ENCODE measurements at regions not wholly inside any gene's neighbourhood (a gene's known extent, or its start where the extent isn't known, plus 50 kb on each side); places are given as distances from the start of the nearest gene placed in this dataset.

DNA sequence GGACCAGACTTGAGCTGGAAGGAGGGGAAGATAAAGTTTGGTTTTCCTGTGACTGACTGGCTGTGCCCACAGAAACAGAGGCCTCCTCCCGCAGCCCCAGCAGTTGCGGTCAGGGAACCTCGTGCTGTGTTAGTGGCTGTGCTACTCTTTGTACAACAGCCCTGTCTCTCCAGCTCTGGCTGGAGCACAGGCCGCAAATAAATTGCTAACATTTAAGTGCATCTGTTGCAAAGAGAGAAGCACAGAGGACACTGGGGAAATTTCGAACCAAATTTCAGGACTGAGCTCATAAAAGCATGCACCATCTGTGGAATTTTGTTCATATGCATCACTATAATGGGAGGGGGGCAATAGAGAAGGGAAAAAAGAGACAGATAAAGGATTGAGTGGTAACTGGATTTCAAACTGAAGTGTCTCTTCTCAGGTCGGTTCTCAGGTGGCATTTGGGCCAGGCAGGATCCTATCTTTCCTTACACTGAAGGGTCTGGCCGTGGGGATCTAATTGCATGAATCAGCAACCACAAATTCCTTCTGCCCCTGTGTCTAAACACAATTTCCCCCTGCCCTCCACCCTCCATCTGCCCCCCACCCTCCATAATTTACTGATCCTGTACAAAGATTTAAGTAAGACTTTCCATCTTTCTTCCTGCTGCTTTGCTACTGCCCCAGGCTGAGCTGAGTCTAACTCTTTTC is 88.9 kb upstream of the ATXN1 start:
- Histone ChIP-seq H3K9me3 (ENCODE audit: severe bottlenecking) (no peaks in the 10 kb centered on the region), H3K4me3 (ENCODE audit: low read depth, low read length) (no peak overlapping the region), H3K27me3 (ENCODE audit: insufficient read depth, low read depth, severe bottlenecking) (no peaks in the 10 kb centered on the region), H3K36me3 (no peaks in the 10 kb centered on the region), H3K27ac (no peak overlapping the region)
- TF ChIP-seq, protein P1, sequence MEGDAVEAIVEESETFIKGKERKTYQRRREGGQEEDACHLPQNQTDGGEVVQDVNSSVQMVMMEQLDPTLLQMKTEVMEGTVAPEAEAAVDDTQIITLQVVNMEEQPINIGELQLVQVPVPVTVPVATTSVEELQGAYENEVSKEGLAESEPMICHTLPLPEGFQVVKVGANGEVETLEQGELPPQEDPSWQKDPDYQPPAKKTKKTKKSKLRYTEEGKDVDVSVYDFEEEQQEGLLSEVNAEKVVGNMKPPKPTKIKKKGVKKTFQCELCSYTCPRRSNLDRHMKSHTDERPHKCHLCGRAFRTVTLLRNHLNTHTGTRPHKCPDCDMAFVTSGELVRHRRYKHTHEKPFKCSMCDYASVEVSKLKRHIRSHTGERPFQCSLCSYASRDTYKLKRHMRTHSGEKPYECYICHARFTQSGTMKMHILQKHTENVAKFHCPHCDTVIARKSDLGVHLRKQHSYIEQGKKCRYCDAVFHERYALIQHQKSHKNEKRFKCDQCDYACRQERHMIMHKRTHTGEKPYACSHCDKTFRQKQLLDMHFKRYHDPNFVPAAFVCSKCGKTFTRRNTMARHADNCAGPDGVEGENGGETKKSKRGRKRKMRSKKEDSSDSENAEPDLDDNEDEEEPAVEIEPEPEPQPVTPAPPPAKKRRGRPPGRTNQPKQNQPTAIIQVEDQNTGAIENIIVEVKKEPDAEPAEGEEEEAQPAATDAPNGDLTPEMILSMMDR (IDR thresholded peaks at IDR 0.05; ENCODE audit: low read depth, low read length) = no peak
- DNase-seq = no peak

DNA sequence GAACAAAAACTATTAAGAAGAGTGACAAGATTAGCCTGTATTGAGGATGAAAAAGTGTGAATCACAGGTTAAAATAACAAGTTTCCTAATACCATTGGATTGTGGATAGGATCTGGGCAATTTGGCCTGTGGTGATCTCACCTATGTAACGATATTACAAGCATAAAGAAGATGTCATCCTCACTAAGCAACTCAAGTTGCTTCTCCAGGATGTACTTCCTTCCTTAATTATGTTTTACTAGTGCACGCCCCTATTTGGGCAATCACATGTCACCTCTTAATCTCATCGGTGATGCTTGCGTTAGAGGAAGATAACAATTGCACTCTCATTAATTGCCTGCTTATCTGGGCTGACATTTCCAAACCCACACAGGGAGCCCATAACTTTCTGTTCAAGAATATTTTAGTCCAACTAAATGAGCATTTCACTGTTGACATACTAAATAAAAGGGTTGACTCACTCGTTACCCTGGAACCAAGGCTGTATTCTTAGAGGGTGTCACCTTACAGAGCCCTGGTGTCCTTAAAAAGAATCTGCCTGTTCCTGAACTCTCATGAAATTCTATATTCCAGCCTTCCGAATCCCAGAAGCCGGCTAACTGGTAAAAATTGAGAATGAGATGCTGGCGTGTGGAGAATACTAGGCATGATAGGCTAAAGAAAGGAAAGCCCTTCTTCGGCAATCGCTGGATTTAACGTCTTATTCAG is 88.2 kb upstream of the ATXN1 start:
- Histone ChIP-seq H3K9me3 (ENCODE audit: severe bottlenecking) (no peaks in the 10 kb centered on the region), H3K4me3 (ENCODE audit: low read depth, low read length) (no peak overlapping the region), H3K27me3 (ENCODE audit: insufficient read depth, low read depth, severe bottlenecking) (no peaks in the 10 kb centered on the region), H3K36me3 (no peaks in the 10 kb centered on the region), H3K27ac (no peak overlapping the region)
- no peak for DNase-seq
- TF ChIP-seq, protein P1 (IDR thresholded peaks at IDR 0.05; ENCODE audit: low read depth, low read length) = no peak

DNA sequence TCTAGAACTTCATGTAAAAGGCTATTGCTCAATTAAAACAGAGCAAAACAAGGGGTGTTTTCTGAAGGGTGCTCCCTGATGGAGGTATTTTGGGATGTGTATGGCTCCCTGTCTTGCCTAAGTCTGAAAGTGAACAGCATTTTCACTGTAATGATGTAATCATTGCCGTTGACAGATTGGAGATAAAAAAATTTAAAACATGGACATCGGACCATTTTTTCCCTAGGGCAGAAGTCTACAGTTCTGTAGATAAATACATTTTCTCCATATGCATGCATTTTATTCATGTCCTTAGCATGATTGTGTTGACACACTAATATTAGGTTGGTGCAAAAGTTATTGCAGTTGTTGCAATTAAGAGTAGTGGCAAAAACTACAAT is 85.1 kb upstream of the ATXN1 start:
- TF ChIP-seq, protein P1 (IDR thresholded peaks at IDR 0.05; ENCODE audit: low read depth, low read length) = no peak
- no peak for DNase-seq
- Histone ChIP-seq H3K9me3 (ENCODE audit: severe bottlenecking) (no peaks in the 10 kb centered on the region), H3K27me3 (ENCODE audit: insufficient read depth, low read depth, severe bottlenecking) (no peaks in the 10 kb centered on the region), H3K27ac (no peak overlapping the region), H3K36me3 (no peaks in the 10 kb centered on the region), H3K4me3 (ENCODE audit: low read depth, low read length) (no peak overlapping the region)

DNA sequence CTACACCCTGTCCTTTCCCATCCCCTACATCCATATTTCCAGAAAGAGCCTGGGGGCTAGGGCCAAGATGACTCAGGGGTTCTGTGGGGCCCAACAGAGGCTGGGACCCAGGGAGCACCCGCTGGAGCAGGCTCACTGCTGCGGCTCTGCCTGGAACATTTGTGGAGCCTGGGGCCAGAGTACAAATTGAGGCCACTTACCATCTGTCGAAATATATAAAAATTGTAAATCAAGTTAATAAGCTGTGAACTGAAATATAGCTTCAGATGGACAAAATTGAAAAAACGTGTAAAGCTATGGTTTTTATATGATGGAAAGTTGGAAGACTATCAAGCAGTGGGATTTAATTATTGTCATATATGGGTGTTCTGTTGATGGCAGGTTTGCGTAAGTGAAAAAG is 82.9 kb upstream of the ATXN1 start:
- Histone ChIP-seq H3K27me3 (ENCODE audit: insufficient read depth, low read depth, severe bottlenecking) (no peaks in the 10 kb centered on the region), H3K9me3 (ENCODE audit: severe bottlenecking) (no peaks in the 10 kb centered on the region), H3K4me3 (ENCODE audit: low read depth, low read length) (no peak overlapping the region), H3K27ac (no peak overlapping the region), H3K36me3 (no peaks in the 10 kb centered on the region)
- DNase-seq = no peak
- TF ChIP-seq, protein P1 (IDR thresholded peaks at IDR 0.05; ENCODE audit: low read depth, low read length) = no peak

DNA sequence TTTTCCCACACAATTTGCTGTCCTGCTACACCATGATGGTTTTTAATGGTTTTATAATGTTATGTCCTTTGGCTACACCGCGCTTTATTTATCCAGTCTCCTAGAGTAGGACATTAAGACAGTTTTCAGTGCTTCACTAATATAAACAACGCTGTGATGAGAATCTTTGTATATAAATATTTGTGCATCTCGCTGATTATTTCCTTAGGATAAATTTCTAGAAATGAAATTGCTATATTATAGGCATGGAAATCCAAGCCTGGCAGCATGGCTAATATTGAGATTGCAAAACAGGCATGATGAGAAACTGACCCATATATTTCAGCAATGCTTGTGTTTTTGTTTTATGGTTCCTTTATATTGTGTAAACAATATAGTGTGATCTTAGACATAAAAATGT is 81.4 kb upstream of the ATXN1 start:
- TF ChIP-seq, protein P1 (IDR thresholded peaks at IDR 0.05; ENCODE audit: low read depth, low read length) = no peak
- Histone ChIP-seq H3K4me3 (ENCODE audit: low read depth, low read length) (no peak overlapping the region), H3K36me3 (no peaks in the 10 kb centered on the region), H3K9me3 (ENCODE audit: severe bottlenecking) (no peaks in the 10 kb centered on the region), H3K27me3 (ENCODE audit: insufficient read depth, low read depth, severe bottlenecking) (no peaks in the 10 kb centered on the region), H3K27ac (no peak overlapping the region)
- no peak for DNase-seq

All from WERI-Rb-1 (cell line).